Astrocyte (in vitro differentiated cells and primary cell): ENCODE measurements at regions not wholly inside any gene's neighbourhood (a gene's known extent, or its start where the extent isn't known, plus 50 kb on each side); places are given as distances from the start of the nearest gene placed in this dataset.

Source experiments
- CTCF ChIP-seq: IDR thresholded peaks from 2 replicates; pipeline ENCODE4 v1.5.1; 2011; ENCODE audit warnings: low read depth, mild to moderate bottlenecking, inconsistent platforms, low read length, moderate library complexity; ENCODE audit not compliant: insufficient read depth
- EZH2 ChIP-seq: IDR thresholded peaks from 2 replicates; pipeline ENCODE4 v1.6.1; 2012; ENCODE audit warnings: mild to moderate bottlenecking, low read length, inconsistent platforms; ENCODE audit not compliant: insufficient read depth

- TF ChIP-seq CTCF = no peak
- TF ChIP-seq EZH2 = no peak
Observed at GRCh38 chr3:177608443-177608842, 411.2 kb upstream of the TBL1XR1 start.
